ENCODE measurements at regions not wholly inside any gene's neighbourhood (a gene's known extent, or its start where the extent isn't known, plus 50 kb on each side); places are given as distances from the start of the nearest gene placed in this dataset.
"Not testable (repeated sequence)": the region's sequence is repeated elsewhere in the genome, so short reads cannot be mapped to it uniquely, and the experiment has no call there.

DNA sequence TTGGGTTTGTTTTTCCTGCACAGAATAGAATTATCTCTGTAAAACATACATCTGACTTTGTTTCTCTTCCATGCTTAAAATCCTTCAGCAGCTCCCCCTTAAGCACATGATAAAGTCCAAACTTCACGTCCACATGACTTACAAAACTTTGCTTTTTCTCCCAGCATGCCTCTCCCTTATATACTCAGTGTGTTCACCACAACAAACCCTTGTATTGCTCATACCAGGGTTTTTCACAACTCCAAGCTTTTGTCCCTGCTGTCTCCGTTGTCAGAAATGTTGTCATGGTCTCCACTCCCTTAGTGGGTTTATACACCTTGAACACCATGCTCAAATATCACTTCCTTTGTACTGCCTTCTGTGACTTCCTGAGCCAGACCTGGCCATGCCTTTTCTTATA is 91.1 kb upstream of the MITF start:
- DNase-seq (ENCODE audit: insufficient read length, low spot score) (no peak), FAIRE-seq (no peak)

GRCh38 chr3:69647511-69648110 is 91.7 kb upstream of the MITF start:
- FAIRE-seq (no peak), DNase-seq (ENCODE audit: insufficient read length, low spot score) (no peak)

GRCh38 chr3:69647081-69647480 is 92.2 kb upstream of the MITF start:
- DNase-seq (ENCODE audit: insufficient read length, low spot score) (no peak), FAIRE-seq (no peak)

DNA sequence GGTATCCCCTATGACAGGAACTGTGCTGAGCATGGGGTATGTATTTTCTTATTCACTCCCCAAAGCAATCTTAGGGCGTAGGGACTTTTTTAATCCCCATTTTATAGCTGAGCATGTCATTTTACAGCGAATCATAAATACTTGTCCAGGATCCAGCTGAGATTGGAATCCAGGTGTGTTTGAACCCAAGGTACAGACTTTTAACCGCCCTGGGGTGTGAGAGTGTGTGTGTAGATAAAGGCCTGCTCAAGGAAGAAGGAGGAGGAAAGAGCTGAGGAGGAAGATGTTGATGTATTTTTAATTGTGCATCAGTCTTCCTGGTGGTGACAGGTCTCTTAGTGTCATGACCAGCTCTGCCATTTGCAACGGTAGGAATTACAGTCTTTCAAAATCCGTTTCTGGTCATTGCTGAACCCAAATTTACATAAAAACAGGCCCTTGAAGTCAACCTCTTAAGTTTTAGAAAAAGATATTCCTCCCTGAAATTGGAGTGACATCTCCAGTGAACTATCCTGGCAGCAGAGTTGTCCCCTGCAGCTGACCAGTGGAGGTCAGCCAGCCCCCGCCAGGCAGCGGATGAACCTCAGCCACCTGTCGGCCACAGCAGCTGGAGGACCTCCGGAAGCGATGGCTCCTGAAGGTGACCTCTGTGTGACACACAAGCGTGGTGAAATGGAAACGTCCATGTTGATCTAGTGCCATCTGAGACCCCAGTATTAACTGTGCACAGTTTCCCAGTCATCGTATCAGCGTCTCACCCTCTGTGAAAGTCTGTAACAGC is 92.8 kb upstream of the MITF start:
- DNase-seq (ENCODE audit: insufficient read length, low spot score) (no peak), FAIRE-seq (no peak)

GRCh38 chr3:69642606-69643005 is 96.7 kb upstream of the MITF start:
- DNase-seq (ENCODE audit: insufficient read length, low spot score) (no peak), FAIRE-seq (no peak)

DNA sequence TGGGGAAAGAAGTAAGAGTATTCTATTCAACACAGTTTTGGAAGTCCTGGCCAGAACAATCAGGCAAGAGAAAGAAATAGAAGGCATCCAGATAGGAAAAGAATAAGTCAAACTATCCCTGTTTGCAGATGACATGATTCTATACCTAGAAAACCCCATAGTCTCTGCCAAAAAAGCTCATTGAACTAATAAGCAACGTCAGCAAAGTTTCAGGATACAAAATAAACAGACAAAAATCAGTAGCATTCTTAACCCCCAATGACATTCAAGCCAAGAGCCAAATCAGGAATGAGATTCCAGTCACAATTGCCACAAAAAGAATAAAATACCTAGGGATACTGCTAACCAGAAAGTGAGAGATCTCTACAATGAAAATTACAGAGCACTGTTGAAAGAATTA is 99.4 kb upstream of the MITF start:
- no peak for FAIRE-seq
- no peak for DNase-seq (ENCODE audit: insufficient read length, low spot score)

DNA sequence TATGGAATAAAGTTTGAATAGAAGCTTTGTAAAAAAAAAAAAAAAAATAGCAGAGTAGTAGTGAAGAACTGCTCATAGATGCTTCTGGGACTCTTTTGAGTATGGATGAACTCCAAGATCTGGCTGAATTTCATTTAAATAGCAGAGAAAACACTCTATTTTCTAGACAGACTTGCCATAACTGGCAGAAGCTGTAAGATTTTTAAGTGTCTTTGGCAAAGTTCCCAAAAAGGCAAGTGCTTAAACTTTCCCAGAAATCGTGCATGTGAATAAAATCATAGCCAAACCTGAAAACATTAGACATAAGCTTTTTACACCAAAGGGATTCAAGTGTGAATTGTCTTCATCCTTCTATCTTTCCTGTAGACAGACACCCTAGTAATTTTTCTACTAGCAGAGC is 110.3 kb upstream of the MITF start:
- no peak for FAIRE-seq

GRCh38 chr3:69613286-69613685 is 126.0 kb upstream of the MITF start:
- FAIRE-seq, result no peak
- no peak for DNase-seq (ENCODE audit: insufficient read length, low spot score)

More for the DNA sequence above, 110.3 kb upstream of the MITF start:
- DNase-seq (ENCODE audit: insufficient read length, low spot score), result no peak

DNA sequence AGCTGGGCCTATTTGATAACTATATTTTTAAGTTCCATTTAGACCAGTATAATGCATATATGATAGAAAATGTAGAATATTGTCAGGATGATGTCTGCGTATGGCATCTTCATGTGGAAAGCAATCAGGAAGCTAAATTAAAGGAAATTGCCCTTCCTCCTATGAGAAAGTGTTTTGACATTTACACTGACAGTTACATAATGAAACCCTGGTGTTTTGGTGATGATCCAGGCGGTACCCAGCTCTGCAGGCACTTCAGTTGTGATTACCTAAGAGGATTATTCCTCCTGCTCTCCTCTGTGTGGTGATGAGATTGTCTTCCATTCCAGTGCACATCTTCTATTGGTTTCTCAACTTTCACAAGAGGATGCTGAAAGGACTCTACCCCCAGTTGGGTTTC is 126.5 kb upstream of the MITF start:
- FAIRE-seq (no peak), DNase-seq (ENCODE audit: insufficient read length, low spot score) (no peak)

DNA sequence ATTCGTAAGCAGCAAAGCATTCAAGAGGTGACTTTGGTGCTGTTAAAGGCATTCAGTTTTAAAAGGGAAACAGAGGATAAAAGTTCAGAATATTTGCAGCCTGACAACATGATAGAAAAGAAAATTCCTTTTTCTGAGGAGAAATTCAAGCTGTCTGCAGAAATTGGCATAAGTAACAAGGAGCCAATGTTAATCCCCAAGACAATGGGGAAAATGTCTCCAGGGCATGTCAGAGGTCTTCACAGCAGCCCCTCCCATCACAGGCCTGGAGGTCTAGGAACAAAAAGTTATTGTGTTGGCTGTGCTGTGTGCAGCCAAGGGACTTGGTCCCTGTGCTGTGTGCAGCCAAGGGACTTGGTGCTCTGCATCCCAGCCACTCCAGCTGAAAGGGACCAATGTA is 129.7 kb upstream of the MITF start:
- not testable (repeated sequence) for DNase-seq (ENCODE audit: insufficient read length, low spot score); FAIRE-seq

DNA sequence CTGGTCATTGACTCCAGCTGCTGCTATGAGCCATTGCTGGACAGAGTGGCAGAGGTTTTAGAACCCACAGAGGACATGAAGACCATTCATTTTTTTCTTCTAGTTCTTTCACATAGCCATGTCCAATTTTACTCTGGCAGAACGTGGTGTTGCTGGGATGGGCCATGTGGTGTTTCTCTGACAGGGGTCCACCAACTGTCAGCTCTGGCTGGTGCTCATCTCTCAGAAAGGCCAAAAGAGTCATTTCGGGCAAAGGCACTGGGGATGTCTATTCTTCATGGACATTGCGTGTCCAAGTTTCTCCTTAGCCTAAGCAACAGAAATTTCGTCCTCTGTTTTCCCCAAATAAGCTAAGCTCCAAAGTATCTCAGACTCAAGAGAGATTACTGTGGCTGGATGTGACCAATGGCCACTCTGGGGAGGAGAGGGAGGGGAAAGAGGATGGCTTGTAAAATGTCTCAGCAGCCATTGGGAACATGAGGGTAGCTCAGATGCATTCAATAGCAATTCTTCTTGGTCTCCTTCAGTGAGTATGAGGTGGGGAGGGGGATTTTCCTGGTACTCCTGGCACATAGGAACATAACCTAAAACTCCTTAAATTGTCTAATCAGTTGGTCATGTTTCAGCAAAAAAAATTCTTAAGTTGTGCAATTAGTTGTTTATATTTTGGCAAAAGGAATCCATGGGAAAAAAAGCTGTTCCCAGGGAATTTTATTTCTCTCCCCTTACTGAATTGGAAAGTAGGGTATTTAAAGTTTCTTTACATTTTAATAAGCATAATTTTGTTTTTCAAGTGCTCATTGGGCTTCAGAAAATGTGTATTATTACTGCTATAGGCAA is 131.6 kb upstream of the MITF start:
- no peak for DNase-seq (ENCODE audit: insufficient read length, low spot score)
- no peak for FAIRE-seq

GRCh38 chr3:69605867-69606266 is 133.4 kb upstream of the MITF start:
- FAIRE-seq (no peak), DNase-seq (ENCODE audit: insufficient read length, low spot score) (no peak)

GRCh38 chr3:69604735-69605450 is 134.4 kb upstream of the MITF start:
- FAIRE-seq (no peak), DNase-seq (ENCODE audit: insufficient read length, low spot score) (no peak)

DNA sequence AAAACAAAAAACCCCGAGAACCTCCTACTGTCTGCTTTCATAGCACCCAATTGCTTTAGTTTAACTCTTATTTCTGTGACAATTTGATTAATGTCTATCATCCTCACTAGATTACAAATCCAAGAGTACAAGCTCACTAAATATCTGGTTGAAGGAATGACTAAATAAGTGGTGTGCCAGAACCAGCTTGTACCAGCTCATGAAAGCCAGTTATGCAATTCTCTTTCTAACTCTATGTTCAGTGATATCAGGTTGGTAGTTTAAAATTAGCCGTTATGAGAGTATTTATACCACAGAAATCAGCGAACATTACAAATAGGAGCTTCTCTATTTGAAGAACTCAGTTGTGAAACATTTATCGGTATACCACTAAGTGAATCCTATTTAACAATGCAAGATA is 137.2 kb upstream of the MITF start:
- no peak for FAIRE-seq
- DNase-seq (ENCODE audit: insufficient read length, low spot score), result no peak

DNA sequence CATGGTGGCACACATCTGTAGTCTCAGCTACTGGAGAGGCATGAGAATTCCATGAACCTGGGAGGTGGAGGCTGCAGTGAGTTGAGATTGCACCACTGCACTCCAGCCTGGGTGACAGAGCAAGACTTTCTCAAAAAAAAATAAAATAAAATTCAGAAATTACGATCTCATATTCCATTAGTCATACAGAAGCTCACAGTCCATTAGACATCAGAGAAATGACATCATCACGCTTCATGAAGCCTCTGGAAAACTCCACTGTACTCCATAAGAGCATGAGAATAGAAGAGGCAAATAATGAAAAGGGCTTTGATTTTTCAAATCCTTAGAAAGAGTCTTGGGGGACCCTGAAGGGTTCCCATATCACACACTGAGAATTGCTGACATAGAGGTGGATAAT is 145.0 kb upstream of the MITF start:
- FAIRE-seq (no peak), DNase-seq (ENCODE audit: insufficient read length, low spot score) (no peak)

DNA sequence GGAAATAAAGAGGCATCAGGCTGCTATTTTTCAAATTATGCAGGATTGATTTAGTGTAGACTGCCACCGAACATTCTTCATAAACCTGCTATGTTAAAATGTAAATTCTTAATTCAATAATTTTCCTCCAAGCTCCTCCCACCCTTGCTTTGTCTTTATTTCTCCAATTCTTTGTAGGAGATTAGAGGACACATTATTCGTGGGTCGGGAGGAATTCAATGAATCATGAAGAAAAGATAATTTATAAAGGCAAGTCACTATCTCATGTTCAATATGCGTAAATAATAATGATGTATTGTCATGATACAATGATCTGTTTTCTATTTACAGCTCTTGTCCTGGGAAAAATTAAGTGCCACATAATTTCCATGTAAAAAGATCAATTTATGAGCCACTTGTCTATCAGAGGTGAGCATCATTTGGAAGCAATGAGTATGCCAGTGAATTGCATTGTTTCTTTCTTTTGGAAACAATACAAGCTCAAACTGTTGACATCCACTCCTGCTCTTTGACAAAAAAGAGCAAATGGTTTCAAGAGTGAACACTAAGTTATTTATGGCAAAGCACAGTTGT is 148.0 kb upstream of the MITF start:
- DNase-seq (ENCODE audit: insufficient read length, low spot score), result no peak
- no peak for FAIRE-seq

GRCh38 chr3:69590111-69590510 is 149.2 kb upstream of the MITF start:
- FAIRE-seq (no peak), DNase-seq (ENCODE audit: insufficient read length, low spot score) (no peak)

GRCh38 chr3:69588170-69588569 is 151.1 kb upstream of the MITF start:
- no peak for FAIRE-seq

GRCh38 chr3:69585472-69585871 is 153.8 kb upstream of the MITF start:
- DNase-seq (ENCODE audit: insufficient read length, low spot score) (no peak), FAIRE-seq (no peak)

More at GRCh38 chr3:69588170-69588569, 151.1 kb upstream of the MITF start:
- DNase-seq (ENCODE audit: insufficient read length, low spot score), result no peak

GRCh38 chr3:69582044-69582443 is 157.2 kb upstream of the MITF start:
- FAIRE-seq, result no peak
- no peak for DNase-seq (ENCODE audit: insufficient read length, low spot score)
